HCT116 (cell line): ENCODE measurements at regions not wholly inside any gene's neighbourhood (a gene's known extent, or its start where the extent isn't known, plus 50 kb on each side); places are given as distances from the start of the nearest gene placed in this dataset.

Experiments
- ATAC-seq: fragments of 200-7000 bp; cut with Tn5 transposase; 2 replicates; pipeline ENCODE4 v1.9.1; 2020; ENCODE audit warnings: mild to moderate bottlenecking, moderate library complexity
- BruUV-seq: library from RNA; stranded (reverse); fragments of 400-500 nt; replicated peaks from 2 replicates; lab custom pipeline; 2021; lab: Mats Ljungman, UMichigan
- CTCF ChIA-PET: fragments of 300-600 bp; sonication (Branson Sonifier 250); formaldehyde crosslinking; loops from one replicate; lab custom pipeline; 2021; ENCODE audit warnings: antibody characterized with exemption; lab: Charles Lee
- POLR2A ChIA-PET: fragments of 300-600, 350-600 bp; sonication (Branson Sonifier 250); formaldehyde crosslinking; loops from one replicate; lab custom pipeline; 2021; ENCODE audit warnings: antibody characterized with exemption; lab: Charles Lee
- RAD21 ChIA-PET, 2 experiments: fragments of 300-600 bp; sonication (Branson Sonifier 250); formaldehyde crosslinking; loops; one replicate each; lab custom pipeline; 2023; ENCODE audit warnings: low total read pairs in 2 of 2; ENCODE audit not compliant: uncharacterized antibody in 2 of 2, unreplicated experiment in 2 of 2, low non-redundant PET in 1 of 2; lab: Charles Lee
- DNase-seq: peaks from one replicate; pipeline ENCODE4 v3.0.0-alpha.2; 2010; ENCODE audit warnings: low read depth, low spot score
- H2AFZ ChIP-seq: fragments of 200-600 bp; shearing (Covaris generic), sonication (generic); 2 replicates; pipeline ENCODE4 v1.6.1; 2017; ENCODE audit warnings: low read depth, mixed run types, mixed read lengths, antibody characterized with exemption, low read length; ENCODE audit not compliant: poor library complexity, severe bottlenecking
- H3K27ac ChIP-seq: 2 replicates; pipeline ENCODE4 v1.5.1; 2012; ENCODE audit warnings: low read depth, low read length
- H3K27me3 ChIP-seq: fragments of 200-600 bp; sonication (generic); 2 replicates; pipeline ENCODE4 v1.6.1; 2016; ENCODE audit warnings: mixed run types, low read length, mixed read lengths; ENCODE audit not compliant: insufficient read depth
- H3K36me3 ChIP-seq, 2 experiments: fragments of 200-500 bp in 1 of 2; fragments of 200-600 bp in 1 of 2; sonication (Bioruptor generic) in 1 of 2; sonication (generic) in 1 of 2; 2 replicates each; pipeline versions ENCODE4 v1.5.1 to v1.6.1; 2014 to 2016; ENCODE audit warnings: low read length in 2 of 2, inconsistent platforms in 1 of 2, mixed read lengths in 1 of 2, mixed run types in 1 of 2; ENCODE audit not compliant: insufficient read depth in 2 of 2, control insufficient read depth in 1 of 2
- H3K4me1 ChIP-seq, 2 experiments: fragments of 200-600 bp in 1 of 2; sonication (generic) in 1 of 2; 2 replicates each; pipeline versions ENCODE4 v1.5.1 to v1.6.1; 2012 to 2017; ENCODE audit warnings: low read length in 2 of 2, inconsistent platforms in 1 of 2, mild to moderate bottlenecking in 1 of 2, mixed read lengths in 1 of 2, mixed run types in 1 of 2, moderate library complexity in 1 of 2; ENCODE audit not compliant: insufficient read depth in 2 of 2, control insufficient read depth in 1 of 2
- H3K4me2 ChIP-seq: fragments of 200-600 bp; sonication (generic); 2 replicates; pipeline ENCODE4 v1.6.1; 2017; ENCODE audit warnings: mixed run types, low read length, mixed read lengths
- H3K4me3 ChIP-seq, 2 experiments: fragments of 200-600 bp in 1 of 2; sonication (generic) in 1 of 2; replicated peaks in 1 of 2; 2 replicates each; pipeline ENCODE4 v1.5.1; 2011 to 2016; ENCODE audit warnings: low read length in 2 of 2, control low read depth in 1 of 2, low read depth in 1 of 2, mild to moderate bottlenecking in 1 of 2, mixed read lengths in 1 of 2, mixed run types in 1 of 2
- H3K79me2 ChIP-seq: fragments of 200-600 bp; sonication (generic); 2 replicates; pipeline ENCODE4 v1.6.1; 2017; ENCODE audit warnings: mild to moderate bottlenecking, mixed run types, low read length, moderate library complexity, mixed read lengths; ENCODE audit not compliant: insufficient read depth
- H3K9ac ChIP-seq: fragments of 200-600 bp; sonication (generic); 2 replicates; pipeline ENCODE4 v1.6.1; 2016; ENCODE audit warnings: low read length, mixed read lengths
- H3K9me2 ChIP-seq: fragments of 200-600 bp; sonication (generic), shearing (Covaris generic); 2 replicates; pipeline ENCODE4 v1.6.1; 2017; ENCODE audit warnings: mixed run types, mild to moderate bottlenecking, moderate library complexity; ENCODE audit not compliant: insufficient read depth
- H3K9me3 ChIP-seq, 2 experiments: fragments of 200-500 bp in 1 of 2; fragments of 200-600 bp in 1 of 2; sonication (Bioruptor generic) in 1 of 2; sonication (generic) in 1 of 2; 2 replicates each; pipeline ENCODE4 v1.6.1; 2014 to 2017; ENCODE audit warnings: low read length in 2 of 2, mixed read lengths in 2 of 2, inconsistent platforms in 1 of 2, low read depth in 1 of 2, mild to moderate bottlenecking in 1 of 2, mixed run types in 1 of 2, moderate library complexity in 1 of 2; ENCODE audit not compliant: control insufficient read depth in 1 of 2, insufficient read depth in 1 of 2
- H4K20me1 ChIP-seq: fragments of 200-600 bp; sonication (generic), shearing (Covaris generic); 2 replicates; pipeline ENCODE4 v1.6.1; 2017; ENCODE audit warnings: mixed run types, mild to moderate bottlenecking, moderate library complexity; ENCODE audit not compliant: insufficient read depth
- CBX3 ChIP-seq: IDR thresholded peaks from 2 replicates; pipeline ENCODE4 v1.6.1; 2012; ENCODE audit warnings: low read depth
- CTCF ChIP-seq, 3 experiments: fragments of 200-600 bp in 1 of 3; sonication (generic) in 1 of 3; IDR thresholded peaks in 2 of 3; conservative IDR thresholded peaks in 1 of 3; 2 replicates each; pipeline ENCODE4 v1.5.1; 2012 to 2017; ENCODE audit warnings: low read depth in 2 of 3, low read length in 2 of 3, antibody characterized with exemption in 1 of 3, borderline replicate concordance in 1 of 3, control low read depth in 1 of 3, mild to moderate bottlenecking in 1 of 3, mixed read lengths in 1 of 3, mixed run types in 1 of 3, moderate library complexity in 1 of 3; ENCODE audit not compliant: insufficient read depth in 1 of 3
- EZH2 ChIP-seq: fragments of 200-600 bp; sonication (generic); IDR thresholded peaks from 2 replicates; pipeline ENCODE4 v1.6.1; 2017; ENCODE audit warnings: antibody characterized with exemption, mixed run types
- FOSL1 ChIP-seq: IDR thresholded peaks from 2 replicates; pipeline ENCODE4 v1.6.1; 2012; ENCODE audit warnings: low read depth
- JUND ChIP-seq: IDR thresholded peaks from 2 replicates; pipeline ENCODE4 v1.6.1; 2012
- POLR2A ChIP-seq: IDR thresholded peaks from 2 replicates; pipeline ENCODE4 v1.7.0; 2011; ENCODE audit warnings: borderline replicate concordance; ENCODE audit not compliant: insufficient read depth, insufficient read length; ENCODE audit errors: extremely low read depth
- POLR2AphosphoS5 ChIP-seq: IDR thresholded peaks from 2 replicates; pipeline ENCODE4 v1.6.1; 2011; ENCODE audit warnings: mild to moderate bottlenecking, low read depth, low read length, moderate library complexity
- RAD21 ChIP-seq: IDR thresholded peaks from 2 replicates; pipeline ENCODE4 v1.6.1; 2012; ENCODE audit warnings: low read depth, mild to moderate bottlenecking
- TCF7L2 ChIP-seq: IDR thresholded peaks from 2 replicates; pipeline ENCODE4 v1.7.0; 2011; ENCODE audit warnings: borderline replicate concordance, inconsistent platforms; ENCODE audit not compliant: insufficient read depth, insufficient read length; ENCODE audit errors: extremely low read depth
- ZFX ChIP-seq: fragments of 450-650 bp; IDR thresholded peaks from 2 replicates; pipeline ENCODE4 v1.6.1; 2017
- intact Hi-C: fragments of 100-400 bp; cut with micrococcal nuclease; formaldehyde crosslinking; loops from 2 replicates; pipeline ENCODE4 v1.10.0; 2022
- TF ChIP-seq, protein P1 (sequence below): IDR thresholded peaks from 2 replicates; pipeline ENCODE4 v1.6.1; 2012

DNA sequence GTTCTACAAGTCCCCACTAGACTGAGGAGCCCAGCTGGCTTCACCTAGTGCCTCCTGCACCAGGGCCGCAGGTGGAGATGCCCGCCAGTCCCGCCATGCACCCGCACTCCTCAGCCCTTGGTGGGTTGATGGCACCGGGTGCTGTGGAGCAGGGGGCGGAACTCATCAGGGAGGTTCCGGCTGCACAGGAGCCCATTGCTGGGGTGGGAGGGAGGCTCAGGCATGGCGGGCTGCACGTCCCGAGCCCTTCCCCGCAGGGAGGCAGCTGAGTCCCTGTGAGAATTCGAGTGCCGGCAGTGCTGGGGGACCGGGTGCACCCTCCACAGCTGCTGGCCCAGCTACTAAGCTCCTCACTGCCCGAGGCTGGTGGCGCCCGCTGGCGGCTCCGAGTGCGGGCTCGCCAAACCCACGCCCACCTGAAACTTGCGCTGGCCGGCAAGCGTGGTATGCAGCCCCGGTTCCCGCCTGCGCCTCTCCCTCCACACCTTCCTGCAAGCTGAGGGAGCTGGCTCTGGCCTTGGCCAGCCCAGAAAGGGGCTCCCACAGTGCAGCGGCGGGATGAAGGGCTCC, 252.7 kb upstream of the TCF4 start:
- Histone ChIP-seq H3K79me2 (no peaks in the 10 kb centered on the region), H3K9me3 (peaks cover 9 to 18% of the 10 kb centered on the region in 2 experiments; a peak in 2 of 4 replicates), H2AFZ (no peak overlapping the region), H3K4me2 (no peak overlapping the region), H4K20me1 (no peaks in the 10 kb centered on the region), H3K27me3 (no peaks in the 10 kb centered on the region), H3K27ac (no peak overlapping the region), H3K4me3 (no peak overlapping the region), H3K9me2 (no peaks in the 10 kb centered on the region), H3K4me1 (no peaks in the 10 kb centered on the region), H3K9ac (no peak overlapping the region), H3K36me3 (no peaks in the 10 kb centered on the region)
- intact Hi-C loops = no loop called here
- no peak for ATAC-seq
- CTCF ChIA-PET = no interaction called here
- TF ChIP-seq CBX3 (no peak), JUND (no peak), CTCF (IDR thresholded peaks at IDR 0.05 in 2 of 3, conservative IDR thresholded peaks at IDR 0.05 in 1 of 3; ENCODE audit: borderline replicate concordance in 1 of 3, insufficient read depth in 1 of 3, low read depth in 2 of 3, low read length in 2 of 3) (no peak), POLR2AphosphoS5 (no peak), EZH2 (no peak), RAD21 (no peak), ZFX (no peak), TCF7L2 (no peak), POLR2A (no peak), FOSL1 (no peak)
- TF ChIP-seq, protein P1, sequence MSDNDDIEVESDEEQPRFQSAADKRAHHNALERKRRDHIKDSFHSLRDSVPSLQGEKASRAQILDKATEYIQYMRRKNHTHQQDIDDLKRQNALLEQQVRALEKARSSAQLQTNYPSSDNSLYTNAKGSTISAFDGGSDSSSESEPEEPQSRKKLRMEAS = no peak
- no TSS peak for BruUV-seq
- POLR2A ChIA-PET = no interaction called here
- RAD21 ChIA-PET = no interaction called here
- no peak for DNase-seq
